H1 (cell line): ENCODE measurements at regions not wholly inside any gene's neighbourhood (a gene's known extent, or its start where the extent isn't known, plus 50 kb on each side); places are given as distances from the start of the nearest gene placed in this dataset.

ENCODE experiments used
- CTCF ChIA-PET: fragments of 300-600 bp; sonication (Branson Sonifier 250); formaldehyde crosslinking; loops from one replicate; lab custom pipeline; 2021; ENCODE audit not compliant: partially characterized antibody; lab: Charles Lee
- POLR2A ChIA-PET: fragments of 300-600 bp; sonication (Branson Sonifier 250); formaldehyde crosslinking; loops from one replicate; lab custom pipeline; 2021; ENCODE audit warnings: inconsistent platforms; ENCODE audit not compliant: partially characterized antibody; lab: Charles Lee
- DNase-seq, 2 experiments: peaks; one replicate each; pipeline versions ENCODE4 v3.0.0 to v3.0.0-alpha.2; 2010 to 2022; ENCODE audit warnings: low spot score in 2 of 2, low read depth in 1 of 2, mixed read lengths in 1 of 2
- FAIRE-seq: peaks from 2 replicates; lab custom pipeline; 2011; peaks lifted over from hg19 to GRCh38; lab: Jason Lieb, UNC
- H2AFZ ChIP-seq: 2 replicates; pipeline ENCODE4 v1.8.1; 2012; ENCODE audit warnings: low read length, inconsistent platforms
- H2AK5ac ChIP-seq: 2 replicates; pipeline ENCODE4 v1.6.1; 2013; ENCODE audit warnings: low read depth, low read length
- H2BK120ac ChIP-seq: replicated peaks from 2 replicates; pipeline ENCODE3; 2013; ENCODE audit warnings: low read depth, low read length, inconsistent platforms
- H2BK12ac ChIP-seq: 2 replicates; pipeline ENCODE4 v1.6.1; 2013; ENCODE audit warnings: low read depth, low read length
- H2BK15ac ChIP-seq: 2 replicates; pipeline ENCODE4 v1.6.1; 2013; ENCODE audit warnings: low read length
- H2BK20ac ChIP-seq: 2 replicates; pipeline ENCODE4 v1.6.1; 2013; ENCODE audit warnings: low read length
- H2BK5ac ChIP-seq: 2 replicates; pipeline ENCODE4 v1.6.1; 2013; ENCODE audit warnings: low read depth, low read length
- H3K14ac ChIP-seq: 2 replicates; pipeline ENCODE4 v1.6.1; 2013; ENCODE audit warnings: inconsistent platforms; ENCODE audit not compliant: insufficient read length
- H3K18ac ChIP-seq: 2 replicates; pipeline ENCODE4 v1.6.1; 2013; ENCODE audit warnings: low read length; ENCODE audit errors: extremely low read depth
- H3K23ac ChIP-seq: 2 replicates; pipeline ENCODE4 v1.6.1; 2013; ENCODE audit warnings: inconsistent platforms; ENCODE audit not compliant: insufficient read length
- H3K23me2 ChIP-seq: 2 replicates; pipeline ENCODE4 v1.6.1; 2013; ENCODE audit warnings: low read depth, low read length
- H3K27ac ChIP-seq: 2 replicates; pipeline ENCODE4 v1.6.1; 2011; ENCODE audit warnings: low read depth, low read length, inconsistent platforms
- H3K27me3 ChIP-seq, 4 experiments: replicated peaks in 1 of 4; 1 replicate in 1 of 4; 2 replicates in 3 of 4; pipeline versions ENCODE4 v1.6.1 to v1.8.1; 2011 to 2013; ENCODE audit warnings: low read length in 3 of 4, mild to moderate bottlenecking in 3 of 4, inconsistent platforms in 2 of 4, mixed read lengths in 2 of 4, moderate library complexity in 1 of 4; ENCODE audit not compliant: control insufficient read depth in 3 of 4, insufficient read depth in 3 of 4; ENCODE audit errors: extremely low read depth in 1 of 4
- H3K36me3 ChIP-seq, 4 experiments: 2 replicates each; pipeline versions ENCODE4 v1.6.1 to v1.8.1; 2011 to 2013; ENCODE audit warnings: mild to moderate bottlenecking in 4 of 4, low read length in 3 of 4, moderate library complexity in 2 of 4, control low read depth in 1 of 4, inconsistent platforms in 1 of 4; ENCODE audit not compliant: insufficient read depth in 4 of 4, control insufficient read depth in 2 of 4
- H3K4ac ChIP-seq: replicated peaks from 2 replicates; pipeline ENCODE3; 2013; ENCODE audit warnings: low read length, low read depth, mixed read lengths, inconsistent platforms; ENCODE audit not compliant: insufficient read length
- H3K4me1 ChIP-seq, 4 experiments: replicated peaks in 1 of 4; 1 replicate in 1 of 4; 2 replicates in 3 of 4; pipeline versions ENCODE4 v1.6.1 to v1.8.1; 2011 to 2013; ENCODE audit warnings: low read length in 3 of 4, inconsistent platforms in 2 of 4, mixed read lengths in 1 of 4; ENCODE audit not compliant: insufficient read depth in 4 of 4, control insufficient read depth in 3 of 4
- H3K4me2 ChIP-seq, 2 experiments: 2 replicates each; pipeline versions ENCODE4 v1.6.1 to v1.8.1; 2011 to 2013; ENCODE audit warnings: low read depth in 2 of 2, low read length in 2 of 2, control low read depth in 1 of 2, inconsistent platforms in 1 of 2, mild to moderate bottlenecking in 1 of 2; ENCODE audit not compliant: insufficient read depth in 1 of 2
- H3K4me3 ChIP-seq, 4 experiments: fragments of 200-600, 300-600 bp in 1 of 4; sonication (generic), shearing (Covaris generic), sonication (Bioruptor Twin) in 1 of 4; 2 replicates each; pipeline versions ENCODE4 v1.5.1 to v1.8.1; 2011 to 2016; ENCODE audit warnings: low read length in 4 of 4, low read depth in 3 of 4, control low read depth in 2 of 4, inconsistent platforms in 2 of 4, mild to moderate bottlenecking in 2 of 4, mixed read lengths in 1 of 4, moderate library complexity in 1 of 4; ENCODE audit not compliant: insufficient read depth in 2 of 4; ENCODE audit errors: extremely low read depth in 1 of 4
- H3K56ac ChIP-seq: replicated peaks from 2 replicates; pipeline ENCODE3; 2013; ENCODE audit warnings: low read depth, mild to moderate bottlenecking, mixed read lengths, low read length, inconsistent platforms; ENCODE audit not compliant: insufficient read length
- H3K79me1 ChIP-seq: 2 replicates; pipeline ENCODE4 v1.6.1; 2013; ENCODE audit warnings: low read depth, low read length, control low read depth
- H3K79me2 ChIP-seq, 2 experiments: 2 replicates each; pipeline versions ENCODE4 v1.6.1 to v1.8.1; 2012 to 2013; ENCODE audit warnings: low read length in 2 of 2, mild to moderate bottlenecking in 2 of 2, inconsistent platforms in 1 of 2; ENCODE audit not compliant: insufficient read depth in 2 of 2, control insufficient read depth in 1 of 2
- H3K9ac ChIP-seq, 4 experiments: replicated peaks in 1 of 4; 1 replicate in 1 of 4; 2 replicates in 3 of 4; pipeline versions ENCODE4 v1.6.1 to v1.8.1; 2011 to 2013; ENCODE audit warnings: low read depth in 3 of 4, low read length in 3 of 4, control low read depth in 2 of 4, mild to moderate bottlenecking in 2 of 4, moderate library complexity in 2 of 4, inconsistent platforms in 1 of 4; ENCODE audit errors: extremely low read depth in 1 of 4
- H3K9me3 ChIP-seq, 2 experiments: 2 replicates each; pipeline versions ENCODE4 v1.6.1 to v1.8.1; 2012 to 2013; ENCODE audit warnings: mild to moderate bottlenecking in 2 of 2, moderate library complexity in 2 of 2, control low read depth in 1 of 2, inconsistent platforms in 1 of 2, low read depth in 1 of 2, low read length in 1 of 2, mixed read lengths in 1 of 2; ENCODE audit not compliant: insufficient read depth in 2 of 2
- H4K20me1 ChIP-seq, 2 experiments: replicated peaks in 1 of 2; 2 replicates each; pipeline versions ENCODE3 to v1.8.1; 2011 to 2013; ENCODE audit warnings: inconsistent platforms in 2 of 2, low read length in 2 of 2, mild to moderate bottlenecking in 1 of 2; ENCODE audit not compliant: insufficient read depth in 2 of 2, control insufficient read depth in 1 of 2
- H4K5ac ChIP-seq: 2 replicates; pipeline ENCODE4 v1.6.1; 2013; ENCODE audit warnings: low read length, low read depth, mixed read lengths, inconsistent platforms; ENCODE audit not compliant: insufficient read length
- H4K8ac ChIP-seq: 2 replicates; pipeline ENCODE4 v1.8.0; 2013; ENCODE audit warnings: mild to moderate bottlenecking, moderate library complexity, low read length, inconsistent platforms; ENCODE audit not compliant: insufficient read depth; ENCODE audit errors: extremely low read depth
- H4K91ac ChIP-seq: replicated peaks from 2 replicates; pipeline ENCODE3; 2013; ENCODE audit warnings: low read length, mixed read lengths, inconsistent platforms; ENCODE audit not compliant: insufficient read length
- CTCF ChIP-seq, 3 experiments: IDR thresholded peaks; 1 replicate in 2 of 3; 2 replicates in 1 of 3; pipeline versions ENCODE4 v1.5.1 to v1.6.1; 2011; ENCODE audit warnings: low read length in 3 of 3, mild to moderate bottlenecking in 3 of 3, inconsistent platforms in 2 of 3, low read depth in 1 of 3, moderate library complexity in 1 of 3; ENCODE audit not compliant: insufficient read depth in 1 of 3; ENCODE audit errors: control extremely low read depth in 1 of 3
- EZH2 ChIP-seq: fragments of 200-600 bp; sonication (generic); IDR thresholded peaks from 2 replicates; pipeline ENCODE4 v1.7.1; 2012; ENCODE audit warnings: low read depth, mild to moderate bottlenecking, moderate library complexity, low read length, inconsistent platforms; ENCODE audit not compliant: severe bottlenecking
- KDM5A ChIP-seq: fragments of 200-600 bp; IDR thresholded peaks from 2 replicates; pipeline ENCODE4 v1.7.1; 2012; ENCODE audit warnings: mild to moderate bottlenecking, low read length, inconsistent platforms, mixed read lengths
- RAD21 ChIP-seq, 2 experiments: IDR thresholded peaks in 1 of 2; conservative IDR thresholded peaks in 1 of 2; 2 replicates each; pipeline ENCODE4 v1.6.1; 2011; ENCODE audit warnings: low read depth in 2 of 2, low read length in 2 of 2, improper control_type of control experiment in 1 of 2, inconsistent platforms in 1 of 2, mild to moderate bottlenecking in 1 of 2, moderate library complexity in 1 of 2
- TEAD4 ChIP-seq: IDR thresholded peaks from 2 replicates; pipeline ENCODE4 v1.6.1; 2012; ENCODE audit warnings: low read depth, low read length, inconsistent platforms, mixed read lengths
- WGBS, 2 experiments: shearing (Covaris generic) in 1 of 2; methylation state at CpG; one replicate each; pipeline versions ENCODE4 v1.1.6 to v1.1.7; 2013 to 2015; ENCODE audit warnings: low lambda C conversion rate in 2 of 2, mixed read lengths in 2 of 2, inconsistent platforms in 1 of 2, low coverage in 1 of 2, missing lambda C conversion rate in 1 of 2; ENCODE audit not compliant: insufficient replicate concordance in 2 of 2, insufficient coverage in 1 of 2, insufficient read length in 1 of 2; ENCODE audit errors: extremely low coverage in 1 of 2, missing lambda C conversion rate in 1 of 2; 5-methylcytosine and 5-hydroxymethylcytosine counted together

GRCh38 chr1:166017395-166017794, 149.4 kb downstream of the FAM78B start:
- Histone ChIP-seq H3K4me1 (no peaks in the 10 kb centered on the region), H2BK5ac (no peak overlapping the region), H3K4ac (no peak overlapping the region), H3K27me3 (no peaks in the 10 kb centered on the region; a peak in 2 of 7 replicates), H2BK12ac (no peak overlapping the region), H2BK20ac (no peak overlapping the region), H4K8ac (no peak overlapping the region), H2AK5ac (no peak overlapping the region), H3K36me3 (no peaks in the 10 kb centered on the region), H2BK120ac (no peak overlapping the region), H4K20me1 (no peaks in the 10 kb centered on the region), H3K79me1 (no peaks in the 10 kb centered on the region), H2AFZ (no peak overlapping the region), H3K56ac (no peak overlapping the region), H3K23ac (no peak overlapping the region), H3K9ac (no peak overlapping the region), H3K18ac (no peak overlapping the region), H4K5ac (no peak overlapping the region), H3K9me3 (no peaks in the 10 kb centered on the region), H3K27ac (no peak overlapping the region), H3K23me2 (no peaks in the 10 kb centered on the region), H4K91ac (no peak overlapping the region), H2BK15ac (no peak overlapping the region), H3K4me2 (no peak overlapping the region), H3K14ac (no peak overlapping the region), H3K79me2 (no peaks in the 10 kb centered on the region), H3K4me3 (no peak overlapping the region)
- FAIRE-seq (peak; percentile 65), DNase-seq (peak in 1 of 2 experiments; percentile 66)
- 37% methylated on average over 3 of the region's 3 CpGs; no CpG with 5 or more reads in 1 of the 2 experiments for WGBS, 2 experiments
- peak; percentile 61 to 68 for TF ChIP-seq RAD21 (IDR thresholded peaks at IDR 0.05 in 1 of 2, conservative IDR thresholded peaks at IDR 0.05 in 1 of 2; ENCODE audit: low read depth in 2 of 2, low read length in 2 of 2)
- no peak for TF ChIP-seq EZH2
- no peak for TF ChIP-seq KDM5A
- peak; percentile 74; the same call in 1 of the 2 replicates for TF ChIP-seq TEAD4
- peak; percentile 72 to 87 (median 83) for TF ChIP-seq CTCF (IDR thresholded peaks at IDR 0.05; ENCODE audit: control extremely low read depth in 1 of 3, insufficient read depth in 1 of 3, low read depth in 1 of 3, low read length in 3 of 3)
- POLR2A ChIA-PET: no interaction called here
- CTCF ChIA-PET: interaction anchor here (0.6 to 3.3 kb wide), 28 partner anchors 9 to 512 kb away, joined by 3 to 16 read pairs (median 4); no protein-coding TSS in a partner anchor
